ENCODE measurements at regions not wholly inside any gene's neighbourhood (a gene's known extent, or its start where the extent isn't known, plus 50 kb on each side); places are given as distances from the start of the nearest gene placed in this dataset.

GRCh38 chr13:33544308-33544707, 258.8 kb upstream of the STARD13 start:
- no peak for TF ChIP-seq EP300 (IDR thresholded peaks at IDR 0.05)
- TF ChIP-seq POLR2AphosphoS5 (IDR thresholded peaks at IDR 0.05), result no peak
- TF ChIP-seq CTCF (IDR thresholded peaks at IDR 0.05), result no peak
- H3K27me3 ChIP-seq, result no peaks in the 10 kb centered on the region
- H3K9me3 ChIP-seq, result no peaks in the 10 kb centered on the region
- no peaks in the 10 kb centered on the region for H3K36me3 ChIP-seq
- DNase-seq (ENCODE audit: extremely low spot score), result no peak
- no peak overlapping the region for H3K4me3 ChIP-seq
- intact Hi-C loops (cut with DNase I), result loop anchor here (2.0 to 5.0 kb wide), 2 partner anchors 180 to 192 kb away; no protein-coding TSS in a partner anchor
- WGBS, result 62% methylated on average over 3 of the region's 3 CpGs
- H3K27ac ChIP-seq (replicated peaks in 1 of 4), result peak overlapping the region; percentile 91 to 95 (median 92)
- H3K4me1 ChIP-seq, result peaks cover 24 to 38% (median 36%) of the 10 kb centered on the region in 4 donors

DNA sequence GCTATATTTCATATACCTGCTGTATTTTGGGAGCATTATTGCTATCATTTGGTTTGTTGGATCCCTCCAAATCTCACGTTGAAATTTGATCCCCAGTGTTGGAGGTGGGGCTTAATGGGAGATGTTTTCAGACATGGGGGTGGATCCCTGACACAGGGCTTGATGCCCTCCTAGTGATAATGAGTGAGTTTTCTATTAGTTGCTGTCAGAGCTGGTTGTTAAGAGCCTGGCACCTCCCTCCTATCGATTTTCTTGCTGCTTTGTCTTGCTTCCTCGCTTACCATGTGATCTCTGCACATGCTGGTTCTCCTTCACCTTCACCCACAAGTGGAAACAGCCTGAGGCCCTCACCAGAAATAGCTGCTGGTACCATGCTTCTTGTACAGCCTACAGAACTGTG, 259.9 kb upstream of the STARD13 start:
- Histone ChIP-seq H3K4me3 (no peak overlapping the region), H3K27me3 (no peaks in the 10 kb centered on the region), H3K4me1 (peaks cover 24 to 38% (median 34%) of the 10 kb centered on the region in 4 donors), H3K9me3 (no peaks in the 10 kb centered on the region), H3K27ac (replicated peaks in 1 of 4) (peak overlapping the region; percentile 42 to 95 (median 92)), H3K36me3 (no peaks in the 10 kb centered on the region)
- WGBS, result 92% methylated on average over 3 of the region's 3 CpGs
- intact Hi-C loops (cut with DNase I), result loop anchor here (2.0 kb wide), 1 partner anchor 179 kb away; no protein-coding TSS in a partner anchor
- DNase-seq (ENCODE audit: extremely low spot score), result no peak
- TF ChIP-seq CTCF (IDR thresholded peaks at IDR 0.05) (no peak), EP300 (IDR thresholded peaks at IDR 0.05) (no peak), POLR2AphosphoS5 (IDR thresholded peaks at IDR 0.05) (no peak), POLR2A (IDR thresholded peaks at IDR 0.05; ENCODE audit: low read depth) (no peak)

DNA sequence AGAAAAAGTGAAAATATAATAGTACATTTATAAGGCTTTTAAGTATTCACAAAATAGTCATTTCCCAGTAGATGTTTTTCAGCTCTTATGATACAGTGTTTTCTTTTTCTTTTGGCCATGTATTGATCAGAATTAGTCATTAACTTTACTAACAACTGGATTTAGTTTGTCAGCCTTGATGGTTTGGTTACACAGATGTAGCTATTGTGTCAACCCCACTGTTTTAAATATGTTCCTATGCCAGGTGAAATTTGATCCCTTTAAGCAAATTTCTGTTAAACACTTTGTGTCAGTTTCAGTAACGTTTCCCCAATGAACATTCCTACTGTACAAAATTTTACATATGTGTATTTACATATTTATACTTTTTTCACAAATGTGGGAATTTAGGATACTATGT, 261.5 kb upstream of the STARD13 start:
- 35% methylated on average over 1 of the region's 1 CpG for WGBS
- no peak overlapping the region for H3K27ac ChIP-seq (replicated peaks in 1 of 4)
- intact Hi-C loops (cut with DNase I), result no loop called here
- no peaks in the 10 kb centered on the region for H3K36me3 ChIP-seq
- H3K27me3 ChIP-seq, result no peaks in the 10 kb centered on the region
- peaks cover 12 to 24% (median 20%) of the 10 kb centered on the region in 4 donors for H3K4me1 ChIP-seq
- TF ChIP-seq EP300 (IDR thresholded peaks at IDR 0.05) (no peak), POLR2A (IDR thresholded peaks at IDR 0.05; ENCODE audit: low read depth) (no peak)
- no peak for DNase-seq (ENCODE audit: extremely low spot score)
- no peak overlapping the region for H3K4me3 ChIP-seq
- no peaks in the 10 kb centered on the region for H3K9me3 ChIP-seq

GRCh38 chr13:33548069-33548468, 262.5 kb upstream of the STARD13 start:
- Histone ChIP-seq H3K27me3 (no peaks in the 10 kb centered on the region), H3K36me3 (no peaks in the 10 kb centered on the region), H3K4me1 (peaks cover 12 to 23% (median 20%) of the 10 kb centered on the region in 4 donors), H3K4me3 (no peak overlapping the region), H3K27ac (replicated peaks in 1 of 4) (no peak overlapping the region), H3K9me3 (no peaks in the 10 kb centered on the region)
- intact Hi-C loops (cut with DNase I), result no loop called here
- TF ChIP-seq POLR2A (IDR thresholded peaks at IDR 0.05; ENCODE audit: low read depth) (no peak), EP300 (IDR thresholded peaks at IDR 0.05) (no peak), POLR2AphosphoS5 (IDR thresholded peaks at IDR 0.05) (no peak)
- no peak for DNase-seq (ENCODE audit: extremely low spot score)

DNA sequence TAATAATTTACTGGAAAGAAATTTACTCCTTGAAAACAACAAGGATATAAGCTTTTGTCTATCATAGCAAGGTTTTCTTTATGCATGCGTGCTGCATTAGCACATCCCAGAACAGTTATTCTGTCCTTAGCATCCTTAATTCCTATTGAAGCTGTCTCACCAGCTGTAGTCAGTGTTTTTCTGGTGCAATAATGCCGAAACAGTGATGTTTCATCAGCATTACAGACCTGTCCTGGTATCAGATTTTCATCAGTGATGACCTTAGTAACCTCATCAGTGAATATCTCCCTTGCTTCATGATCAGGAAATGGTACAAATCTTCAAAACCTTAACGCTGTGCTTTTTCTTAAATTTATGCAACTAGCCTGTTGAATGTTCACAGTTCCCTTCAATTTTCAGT, 264.7 kb upstream of the STARD13 start:
- intact Hi-C loops (cut with DNase I), result no loop called here
- TF ChIP-seq POLR2AphosphoS5 (IDR thresholded peaks at IDR 0.05) (no peak), EP300 (IDR thresholded peaks at IDR 0.05) (no peak), POLR2A (IDR thresholded peaks at IDR 0.05; ENCODE audit: low read depth) (no peak), CTCF (IDR thresholded peaks at IDR 0.05) (no peak)

GRCh38 chr13:33550885-33551284, 265.3 kb upstream of the STARD13 start:
- intact Hi-C loops (cut with DNase I), result no loop called here
- DNase-seq (ENCODE audit: extremely low spot score), result no peak
- WGBS, result 94% methylated on average over 2 of the region's 2 CpGs
- TF ChIP-seq CTCF (IDR thresholded peaks at IDR 0.05) (no peak), POLR2A (IDR thresholded peaks at IDR 0.05; ENCODE audit: low read depth) (no peak), POLR2AphosphoS5 (IDR thresholded peaks at IDR 0.05) (no peak), EP300 (IDR thresholded peaks at IDR 0.05) (no peak)
- peaks cover 4 to 14% (median 9%) of the 10 kb centered on the region in 4 donors for H3K4me1 ChIP-seq
- no peaks in the 10 kb centered on the region for H3K27me3 ChIP-seq
- H3K27ac ChIP-seq (replicated peaks in 1 of 4), result no peak overlapping the region
- no peaks in the 10 kb centered on the region for H3K36me3 ChIP-seq
- H3K4me3 ChIP-seq, result no peak overlapping the region
- H3K9me3 ChIP-seq, result no peaks in the 10 kb centered on the region

More for the DNA sequence above, 264.7 kb upstream of the STARD13 start:
- no peak for DNase-seq (ENCODE audit: extremely low spot score)
- Histone ChIP-seq H3K27ac (replicated peaks in 1 of 4) (no peak overlapping the region), H3K4me3 (no peak overlapping the region), H3K27me3 (no peaks in the 10 kb centered on the region), H3K36me3 (no peaks in the 10 kb centered on the region), H3K9me3 (no peaks in the 10 kb centered on the region), H3K4me1 (peaks cover 2 to 10% (median 6%) of the 10 kb centered on the region in 4 donors)
- 98% methylated on average over 3 of the region's 3 CpGs for WGBS

Data from esophagus muscularis mucosa (tissue), 4 donors.